ENCODE measurements at regions not wholly inside any gene's neighbourhood (a gene's known extent, or its start where the extent isn't known, plus 50 kb on each side); places are given as distances from the start of the nearest gene placed in this dataset.

DNA sequence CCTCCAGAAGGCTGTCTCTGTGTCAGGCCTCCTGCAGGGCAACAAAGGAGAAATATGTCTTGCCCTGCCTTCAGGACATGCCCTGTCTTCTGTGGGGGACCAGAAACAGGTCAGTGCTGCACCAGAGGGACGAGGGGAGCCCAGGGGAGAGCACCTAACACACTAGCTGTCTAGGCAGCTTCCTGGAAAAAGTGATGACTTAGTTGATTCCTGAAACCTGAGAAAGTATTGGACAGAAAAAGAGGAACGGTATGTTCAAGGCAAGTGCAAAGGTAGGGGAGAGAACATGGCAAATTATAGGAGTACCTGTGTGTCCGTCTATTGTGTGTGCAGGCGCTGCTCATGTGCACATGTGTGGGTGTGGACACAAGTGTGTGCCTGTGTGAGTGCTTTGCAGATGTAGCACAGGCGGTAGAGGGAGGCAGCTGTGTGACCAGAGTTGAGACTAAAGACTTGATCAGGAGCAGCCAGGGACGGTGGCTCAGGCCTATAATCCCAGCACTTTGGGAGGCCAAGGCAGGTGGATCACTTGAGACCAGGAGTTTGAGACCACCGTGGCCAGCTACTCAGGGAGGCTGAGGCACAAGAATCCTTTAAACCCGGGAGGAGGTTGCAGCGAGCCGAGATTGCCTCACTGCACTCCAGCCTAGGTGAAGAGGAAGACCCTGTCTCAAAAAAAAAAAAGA lies 119.5 kb downstream of the GYPC start:
- TF ChIP-seq POLR2A (IDR thresholded peaks at IDR 0.05): no peak
- TF ChIP-seq, protein P1, sequence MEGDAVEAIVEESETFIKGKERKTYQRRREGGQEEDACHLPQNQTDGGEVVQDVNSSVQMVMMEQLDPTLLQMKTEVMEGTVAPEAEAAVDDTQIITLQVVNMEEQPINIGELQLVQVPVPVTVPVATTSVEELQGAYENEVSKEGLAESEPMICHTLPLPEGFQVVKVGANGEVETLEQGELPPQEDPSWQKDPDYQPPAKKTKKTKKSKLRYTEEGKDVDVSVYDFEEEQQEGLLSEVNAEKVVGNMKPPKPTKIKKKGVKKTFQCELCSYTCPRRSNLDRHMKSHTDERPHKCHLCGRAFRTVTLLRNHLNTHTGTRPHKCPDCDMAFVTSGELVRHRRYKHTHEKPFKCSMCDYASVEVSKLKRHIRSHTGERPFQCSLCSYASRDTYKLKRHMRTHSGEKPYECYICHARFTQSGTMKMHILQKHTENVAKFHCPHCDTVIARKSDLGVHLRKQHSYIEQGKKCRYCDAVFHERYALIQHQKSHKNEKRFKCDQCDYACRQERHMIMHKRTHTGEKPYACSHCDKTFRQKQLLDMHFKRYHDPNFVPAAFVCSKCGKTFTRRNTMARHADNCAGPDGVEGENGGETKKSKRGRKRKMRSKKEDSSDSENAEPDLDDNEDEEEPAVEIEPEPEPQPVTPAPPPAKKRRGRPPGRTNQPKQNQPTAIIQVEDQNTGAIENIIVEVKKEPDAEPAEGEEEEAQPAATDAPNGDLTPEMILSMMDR (IDR thresholded peaks at IDR 0.05): no peak

Measured in adrenal gland (tissue), 5 donors.